ENCODE measurements at regions not wholly inside any gene's neighbourhood (a gene's known extent, or its start where the extent isn't known, plus 50 kb on each side); places are given as distances from the start of the nearest gene placed in this dataset.

DNA sequence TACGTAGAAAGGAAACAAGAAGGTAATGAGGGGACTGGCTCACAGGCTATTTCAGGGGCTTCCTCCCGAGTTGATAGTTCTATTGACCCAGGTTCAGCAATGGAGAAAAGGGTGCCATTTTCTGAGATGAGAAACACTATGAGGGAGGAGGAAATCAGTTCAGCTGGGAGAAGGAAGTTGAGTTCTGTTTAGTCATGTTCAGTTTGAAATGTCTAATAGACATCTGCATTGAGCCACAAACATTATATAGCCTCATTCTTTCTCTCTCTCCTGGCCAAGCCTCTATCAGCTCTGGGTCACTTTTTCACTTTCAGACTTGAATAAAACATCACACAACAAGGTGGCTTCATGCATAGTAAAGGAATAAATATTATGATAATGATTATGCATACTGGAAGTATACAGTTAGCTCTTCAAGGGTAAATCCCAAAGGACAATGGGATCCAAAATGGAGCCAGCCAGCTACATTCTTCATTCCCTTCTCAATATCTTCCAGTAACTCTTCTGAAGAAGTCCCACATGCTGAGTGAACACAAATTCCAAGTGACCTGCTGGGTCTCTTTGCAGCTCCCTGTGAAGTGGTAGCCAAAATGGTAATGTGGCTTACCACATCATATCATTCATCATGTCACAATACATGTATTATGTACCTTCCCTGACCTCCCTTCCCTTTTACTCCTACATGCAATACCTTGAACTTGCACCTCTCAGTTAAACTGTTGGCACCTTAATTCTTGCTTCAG, 80.9 kb upstream of the CD44 start:
- Histone ChIP-seq H3K4me2 (ENCODE audit: low read depth, low read length, poor library complexity, severe bottlenecking) (peak overlapping the region; percentile 45), H3K9me2 (replicated peaks; ENCODE audit: low read depth, low read length) (no peaks in the 10 kb centered on the region), H3K36me3 (ENCODE audit: insufficient read depth, low read length) (no peaks in the 10 kb centered on the region), H3K79me2 (ENCODE audit: insufficient read depth, low read length) (no peaks in the 10 kb centered on the region), H3K4me1 (ENCODE audit: insufficient read depth, low read length, poor library complexity, severe bottlenecking) (peaks cover 42% of the 10 kb centered on the region), H3K9ac (ENCODE audit: low read depth, low read length, poor library complexity, severe bottlenecking) (no peak overlapping the region), H3K9me3 (ENCODE audit: insufficient read depth, low read depth, low read length) (no peaks in the 10 kb centered on the region), H3K27me3 (ENCODE audit: insufficient read depth, low read length, poor library complexity, severe bottlenecking) (no peaks in the 10 kb centered on the region), H2AFZ (ENCODE audit: low read length) (peak overlapping the region; percentile 54; the same call in 1 of the 2 replicates), H4K20me1 (ENCODE audit: insufficient read depth, low read length, poor library complexity, severe bottlenecking) (no peaks in the 10 kb centered on the region), H3F3A (ENCODE audit: low read depth) (no peaks in the 10 kb centered on the region), H3K4me3 (ENCODE audit: low read length, poor library complexity, severe bottlenecking) (no peak overlapping the region)
- TF ChIP-seq, protein P1, sequence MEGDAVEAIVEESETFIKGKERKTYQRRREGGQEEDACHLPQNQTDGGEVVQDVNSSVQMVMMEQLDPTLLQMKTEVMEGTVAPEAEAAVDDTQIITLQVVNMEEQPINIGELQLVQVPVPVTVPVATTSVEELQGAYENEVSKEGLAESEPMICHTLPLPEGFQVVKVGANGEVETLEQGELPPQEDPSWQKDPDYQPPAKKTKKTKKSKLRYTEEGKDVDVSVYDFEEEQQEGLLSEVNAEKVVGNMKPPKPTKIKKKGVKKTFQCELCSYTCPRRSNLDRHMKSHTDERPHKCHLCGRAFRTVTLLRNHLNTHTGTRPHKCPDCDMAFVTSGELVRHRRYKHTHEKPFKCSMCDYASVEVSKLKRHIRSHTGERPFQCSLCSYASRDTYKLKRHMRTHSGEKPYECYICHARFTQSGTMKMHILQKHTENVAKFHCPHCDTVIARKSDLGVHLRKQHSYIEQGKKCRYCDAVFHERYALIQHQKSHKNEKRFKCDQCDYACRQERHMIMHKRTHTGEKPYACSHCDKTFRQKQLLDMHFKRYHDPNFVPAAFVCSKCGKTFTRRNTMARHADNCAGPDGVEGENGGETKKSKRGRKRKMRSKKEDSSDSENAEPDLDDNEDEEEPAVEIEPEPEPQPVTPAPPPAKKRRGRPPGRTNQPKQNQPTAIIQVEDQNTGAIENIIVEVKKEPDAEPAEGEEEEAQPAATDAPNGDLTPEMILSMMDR (conservative IDR thresholded peaks at IDR 0.05; ENCODE audit: low read length): no peak
- TF ChIP-seq EZH2phosphoT487 (IDR thresholded peaks at IDR 0.05; ENCODE audit: borderline replicate concordance): no peak

DNA sequence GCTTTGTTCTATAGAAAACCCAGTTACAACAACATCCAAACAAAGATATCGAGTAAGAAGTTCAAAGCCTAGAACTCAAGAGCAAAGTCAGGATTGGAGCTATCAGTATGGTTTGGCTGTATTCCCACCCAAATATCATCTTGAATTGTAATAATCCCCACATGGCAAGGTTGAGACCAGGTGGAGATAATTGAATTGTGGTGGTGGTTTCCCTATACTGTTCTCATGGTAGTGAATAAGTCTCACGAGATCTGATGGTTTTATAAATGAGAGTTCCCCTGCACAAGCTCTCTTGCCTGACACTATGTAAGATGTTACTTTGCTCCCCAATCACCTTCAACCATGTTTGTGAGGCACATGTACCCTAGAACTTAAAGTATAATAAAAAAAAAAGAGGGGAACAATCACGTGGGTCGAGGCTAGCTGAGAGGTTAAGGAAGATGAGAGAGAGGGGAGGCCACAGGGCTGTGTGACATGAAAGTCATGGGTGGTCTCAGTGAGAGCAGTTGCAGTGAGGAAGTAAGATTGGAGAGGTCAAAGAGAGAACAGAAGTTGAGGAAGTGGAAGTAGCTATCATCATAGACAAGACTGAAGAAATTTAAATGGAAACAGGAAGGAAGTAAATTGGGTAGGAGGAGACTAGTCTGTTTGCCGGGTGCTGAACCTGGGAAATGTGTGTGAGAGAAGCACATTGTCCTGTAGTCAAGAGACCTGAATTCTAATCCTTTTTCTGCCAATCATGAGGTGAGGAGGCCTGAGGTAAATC, 80.1 kb upstream of the CD44 start:
- H3K4me2 ChIP-seq (ENCODE audit: low read depth, low read length, poor library complexity, severe bottlenecking): peak overlapping the region; percentile 45
- TF ChIP-seq, protein P1 (conservative IDR thresholded peaks at IDR 0.05; ENCODE audit: low read length): no peak
- no peak for TF ChIP-seq EZH2phosphoT487 (IDR thresholded peaks at IDR 0.05; ENCODE audit: borderline replicate concordance)
- no peaks in the 10 kb centered on the region for H3K9me3 ChIP-seq (ENCODE audit: insufficient read depth, low read depth, low read length)
- no peaks in the 10 kb centered on the region for H4K20me1 ChIP-seq (ENCODE audit: insufficient read depth, low read length, poor library complexity, severe bottlenecking)
- H2AFZ ChIP-seq (ENCODE audit: low read length): peak overlapping the region; percentile 18; the same call in 1 of the 2 replicates
- no peaks in the 10 kb centered on the region for H3F3A ChIP-seq (ENCODE audit: low read depth)
- peaks cover 42% of the 10 kb centered on the region for H3K4me1 ChIP-seq (ENCODE audit: insufficient read depth, low read length, poor library complexity, severe bottlenecking)
- no peaks in the 10 kb centered on the region for H3K9me2 ChIP-seq (replicated peaks; ENCODE audit: low read depth, low read length)
- H3K36me3 ChIP-seq (ENCODE audit: insufficient read depth, low read length): no peaks in the 10 kb centered on the region
- H3K4me3 ChIP-seq (ENCODE audit: low read length, poor library complexity, severe bottlenecking): no peak overlapping the region
- H3K27me3 ChIP-seq (ENCODE audit: insufficient read depth, low read length, poor library complexity, severe bottlenecking): no peaks in the 10 kb centered on the region
- no peaks in the 10 kb centered on the region for H3K79me2 ChIP-seq (ENCODE audit: insufficient read depth, low read length)
- no peak overlapping the region for H3K9ac ChIP-seq (ENCODE audit: low read depth, low read length, poor library complexity, severe bottlenecking)

DNA sequence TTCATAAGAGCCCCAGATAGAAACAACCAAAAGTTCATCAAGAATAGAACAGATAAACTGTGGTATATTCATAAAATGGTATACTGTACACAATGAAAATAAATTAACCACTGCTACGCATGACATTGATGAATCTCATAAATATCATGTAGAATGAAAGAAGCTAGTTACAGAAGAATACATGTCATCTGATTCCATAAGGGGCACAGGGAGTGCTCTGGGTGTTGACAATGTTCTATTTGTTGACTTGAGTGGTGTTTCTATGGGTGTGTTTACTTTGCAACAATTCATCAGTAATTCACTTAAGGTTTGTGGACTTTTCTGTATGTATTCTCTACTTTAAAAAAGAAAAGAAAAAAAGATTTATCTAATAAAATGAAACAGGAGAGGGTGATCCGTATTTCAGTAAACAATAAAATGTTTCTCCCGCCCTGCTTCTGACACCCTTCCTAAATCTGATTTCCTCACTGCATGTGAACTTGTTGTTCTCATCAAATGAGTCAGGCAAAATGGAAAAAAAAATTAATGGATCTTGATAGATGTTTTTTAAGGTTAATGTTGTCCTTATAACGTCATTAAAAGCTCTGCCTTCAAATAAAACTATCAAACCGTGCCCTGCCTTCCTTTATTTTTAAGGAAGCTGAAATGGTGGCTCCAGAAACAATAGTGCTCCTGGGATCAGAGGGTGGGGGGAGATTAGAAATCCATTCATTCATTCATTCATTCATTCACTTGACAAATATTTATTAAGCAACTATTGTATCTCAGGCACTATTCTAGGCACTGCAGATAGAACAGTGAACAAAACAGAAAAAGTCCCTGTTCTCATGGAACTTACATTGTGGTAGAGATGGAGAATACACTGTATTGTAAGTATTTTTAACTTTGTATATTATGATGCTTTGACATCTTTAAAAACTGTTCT, 77.2 kb upstream of the CD44 start:
- Histone ChIP-seq H3K4me1 (ENCODE audit: insufficient read depth, low read length, poor library complexity, severe bottlenecking) (peaks cover 41% of the 10 kb centered on the region), H3K9me3 (ENCODE audit: insufficient read depth, low read depth, low read length) (no peaks in the 10 kb centered on the region), H3K79me2 (ENCODE audit: insufficient read depth, low read length) (no peaks in the 10 kb centered on the region), H2AFZ (ENCODE audit: low read length) (no peak overlapping the region), H4K20me1 (ENCODE audit: insufficient read depth, low read length, poor library complexity, severe bottlenecking) (no peaks in the 10 kb centered on the region), H3F3A (ENCODE audit: low read depth) (no peaks in the 10 kb centered on the region), H3K27me3 (ENCODE audit: insufficient read depth, low read length, poor library complexity, severe bottlenecking) (no peaks in the 10 kb centered on the region), H3K36me3 (ENCODE audit: insufficient read depth, low read length) (no peaks in the 10 kb centered on the region), H3K9ac (ENCODE audit: low read depth, low read length, poor library complexity, severe bottlenecking) (no peak overlapping the region), H3K4me2 (ENCODE audit: low read depth, low read length, poor library complexity, severe bottlenecking) (no peak overlapping the region), H3K4me3 (ENCODE audit: low read length, poor library complexity, severe bottlenecking) (no peak overlapping the region), H3K9me2 (replicated peaks; ENCODE audit: low read depth, low read length) (no peaks in the 10 kb centered on the region)
- no peak for TF ChIP-seq EZH2phosphoT487 (IDR thresholded peaks at IDR 0.05; ENCODE audit: borderline replicate concordance)
- TF ChIP-seq, protein P1 (conservative IDR thresholded peaks at IDR 0.05; ENCODE audit: low read length): no peak

Measured in Loucy (cell line).